OCI-LY3 (cell line): ENCODE measurements at regions not wholly inside any gene's neighbourhood (a gene's known extent, or its start where the extent isn't known, plus 50 kb on each side); places are given as distances from the start of the nearest gene placed in this dataset.

Source experiments
- H2AFZ ChIP-seq: fragments of 200-600, 300-600 bp; shearing (Covaris generic); 2 replicates; pipeline ENCODE4 v1.6.0; 2014; ENCODE audit warnings: antibody characterized with exemption, low read depth, low read length
- H3K27ac ChIP-seq: fragments of 200-600, 300-600 bp; sonication (generic); 2 replicates; pipeline ENCODE4 v1.5.1; 2014; ENCODE audit warnings: mild to moderate bottlenecking, low read length, moderate library complexity, mixed read lengths
- H3K27me3 ChIP-seq: fragments of 200-600, 300-600 bp; sonication (generic); 2 replicates; pipeline ENCODE4 v1.6.1; 2014; ENCODE audit warnings: low read depth, low read length, mixed read lengths
- H3K36me3 ChIP-seq: fragments of 200-600, 300-600 bp; sonication (generic); replicated peaks from 2 replicates; pipeline ENCODE3; 2014; ENCODE audit warnings: low read depth, low read length, mixed read lengths
- H3K4me1 ChIP-seq: fragments of 300-600, 200-600 bp; sonication (generic); 2 replicates; pipeline ENCODE4 v1.6.1; 2014; ENCODE audit warnings: low read length, mixed read lengths
- H3K4me2 ChIP-seq: fragments of 200-600, 300-600 bp; sonication (generic); 2 replicates; pipeline ENCODE4 v1.6.1; 2014; ENCODE audit warnings: low read length, mixed read lengths
- H3K4me3 ChIP-seq: fragments of 300-600, 200-600 bp; sonication (generic); 2 replicates; pipeline ENCODE4 v1.5.1; 2014; ENCODE audit warnings: antibody characterized with exemption, mild to moderate bottlenecking, low read length, moderate library complexity
- H3K79me2 ChIP-seq: fragments of 300-600, 200-600 bp; shearing (Covaris generic); 2 replicates; pipeline ENCODE4 v1.6.1; 2014; ENCODE audit warnings: mild to moderate bottlenecking, low read length, mixed read lengths
- H3K9ac ChIP-seq: fragments of 300-600, 200-600 bp; shearing (Covaris generic); 2 replicates; pipeline ENCODE4 v1.6.0; 2014; ENCODE audit warnings: mild to moderate bottlenecking, low read length, moderate library complexity
- H3K9me3 ChIP-seq: fragments of 200-600, 300-600 bp; shearing (Covaris generic); 2 replicates; pipeline ENCODE4 v1.6.1; 2014; ENCODE audit warnings: low read length, mixed read lengths; ENCODE audit not compliant: insufficient read depth
- H4K20me1 ChIP-seq: fragments of 200-600, 300-600 bp; sonication (generic); 2 replicates; pipeline ENCODE4 v1.6.1; 2016; ENCODE audit warnings: low read length, mixed read lengths; ENCODE audit not compliant: insufficient read depth
- EZH2phosphoT487 ChIP-seq: fragments of 200-600 bp; shearing (Covaris generic); IDR thresholded peaks from 2 replicates; pipeline ENCODE4 v1.6.1; 2018; ENCODE audit warnings: antibody characterized with exemption, mixed run types, low read depth
- TF ChIP-seq, protein P1 (sequence below): fragments of 200-600, 300-600 bp; sonication (generic); IDR thresholded peaks from 2 replicates; pipeline ENCODE4 v1.5.1; 2014; ENCODE audit warnings: antibody characterized with exemption, low read length, low read depth

DNA sequence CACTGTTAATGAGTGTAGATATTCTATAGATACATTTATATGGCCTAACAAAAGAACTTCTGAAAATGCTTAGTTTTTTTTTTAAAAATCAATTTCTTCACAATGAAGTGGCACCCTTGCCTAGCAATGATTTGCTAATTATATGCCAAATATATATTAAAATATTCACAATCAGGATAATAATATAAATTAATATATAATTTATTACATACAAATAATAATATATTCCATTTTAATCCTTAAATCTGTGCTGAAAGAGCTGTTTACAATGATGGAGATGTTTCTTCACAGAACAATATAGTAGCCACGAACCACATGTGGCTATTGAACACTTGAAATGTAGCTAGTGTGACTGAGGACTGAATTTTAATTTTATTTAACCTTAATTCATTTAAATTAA is 648.4 kb upstream of the GBE1 start:
- Histone ChIP-seq H3K4me1 (no peaks in the 10 kb centered on the region), H3K79me2 (no peaks in the 10 kb centered on the region), H3K36me3 (no peaks in the 10 kb centered on the region), H3K9ac (no peak overlapping the region), H3K4me3 (no peak overlapping the region), H3K4me2 (no peak overlapping the region), H3K27ac (no peak overlapping the region), H4K20me1 (no peaks in the 10 kb centered on the region), H3K9me3 (peaks cover 3% of the 10 kb centered on the region; the same call in 1 of the 2 replicates), H3K27me3 (no peaks in the 10 kb centered on the region), H2AFZ (no peak overlapping the region)
- TF ChIP-seq, protein P1, sequence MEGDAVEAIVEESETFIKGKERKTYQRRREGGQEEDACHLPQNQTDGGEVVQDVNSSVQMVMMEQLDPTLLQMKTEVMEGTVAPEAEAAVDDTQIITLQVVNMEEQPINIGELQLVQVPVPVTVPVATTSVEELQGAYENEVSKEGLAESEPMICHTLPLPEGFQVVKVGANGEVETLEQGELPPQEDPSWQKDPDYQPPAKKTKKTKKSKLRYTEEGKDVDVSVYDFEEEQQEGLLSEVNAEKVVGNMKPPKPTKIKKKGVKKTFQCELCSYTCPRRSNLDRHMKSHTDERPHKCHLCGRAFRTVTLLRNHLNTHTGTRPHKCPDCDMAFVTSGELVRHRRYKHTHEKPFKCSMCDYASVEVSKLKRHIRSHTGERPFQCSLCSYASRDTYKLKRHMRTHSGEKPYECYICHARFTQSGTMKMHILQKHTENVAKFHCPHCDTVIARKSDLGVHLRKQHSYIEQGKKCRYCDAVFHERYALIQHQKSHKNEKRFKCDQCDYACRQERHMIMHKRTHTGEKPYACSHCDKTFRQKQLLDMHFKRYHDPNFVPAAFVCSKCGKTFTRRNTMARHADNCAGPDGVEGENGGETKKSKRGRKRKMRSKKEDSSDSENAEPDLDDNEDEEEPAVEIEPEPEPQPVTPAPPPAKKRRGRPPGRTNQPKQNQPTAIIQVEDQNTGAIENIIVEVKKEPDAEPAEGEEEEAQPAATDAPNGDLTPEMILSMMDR: no peak
- no peak for TF ChIP-seq EZH2phosphoT487

DNA sequence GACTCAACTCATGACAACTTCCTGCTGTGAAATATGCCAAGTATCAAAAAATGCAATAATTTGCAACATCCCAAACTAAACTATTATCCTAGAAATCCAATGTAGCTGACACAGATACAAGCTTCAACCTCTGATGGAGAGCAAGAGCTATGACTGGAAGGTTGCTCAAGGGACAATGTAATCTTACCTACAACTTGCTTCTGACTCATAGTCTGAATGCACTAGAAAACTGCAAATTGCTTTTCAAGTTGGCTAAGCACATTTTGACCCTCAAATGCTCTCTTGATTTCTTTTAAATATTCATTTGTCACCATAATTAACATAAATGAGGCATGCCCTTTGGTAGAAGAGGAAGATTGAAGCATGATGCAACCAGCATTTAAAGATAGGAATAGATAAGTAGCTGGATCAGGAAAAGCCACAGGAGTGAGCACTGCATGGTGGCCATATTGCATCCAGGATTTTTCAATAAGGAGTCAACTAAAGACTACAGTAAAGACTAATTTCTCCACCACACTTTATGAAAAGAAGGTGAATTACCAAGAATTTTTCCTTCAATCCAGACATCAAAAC is 630.8 kb upstream of the GBE1 start:
- H3K4me1 ChIP-seq: no peaks in the 10 kb centered on the region
- no peak for TF ChIP-seq EZH2phosphoT487
- TF ChIP-seq, protein P1: no peak
- no peaks in the 10 kb centered on the region for H3K36me3 ChIP-seq
- H3K27ac ChIP-seq: no peak overlapping the region
- no peak overlapping the region for H3K4me3 ChIP-seq
- H4K20me1 ChIP-seq: no peaks in the 10 kb centered on the region
- H3K9me3 ChIP-seq: no peaks in the 10 kb centered on the region; the same call in 1 of the 2 replicates
- H3K4me2 ChIP-seq: no peak overlapping the region
- no peak overlapping the region for H3K9ac ChIP-seq
- no peak overlapping the region for H2AFZ ChIP-seq
- no peaks in the 10 kb centered on the region for H3K79me2 ChIP-seq
- H3K27me3 ChIP-seq: no peaks in the 10 kb centered on the region

DNA sequence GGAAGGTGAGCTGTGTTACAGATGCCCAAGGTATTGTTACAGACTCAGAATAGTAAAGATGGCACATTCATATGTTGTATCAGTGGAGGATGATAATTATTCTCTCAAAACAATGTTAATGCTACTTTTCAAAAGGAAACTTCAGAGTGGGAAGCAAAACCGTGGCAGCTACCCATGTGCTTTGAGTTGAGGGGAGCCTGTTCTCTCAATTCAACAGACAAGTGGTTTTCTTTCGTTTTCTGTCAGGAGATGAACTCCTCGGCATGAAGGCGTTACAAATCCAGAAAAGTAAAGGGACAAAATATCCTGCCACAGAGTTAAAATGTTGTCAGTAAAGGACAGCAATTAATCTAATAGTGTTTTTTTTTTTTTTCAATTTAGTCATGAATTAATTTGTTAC is 629.4 kb upstream of the GBE1 start:
- H3K36me3 ChIP-seq: no peaks in the 10 kb centered on the region
- H4K20me1 ChIP-seq: no peaks in the 10 kb centered on the region
- TF ChIP-seq EZH2phosphoT487: no peak
- TF ChIP-seq, protein P1: no peak
- H3K9ac ChIP-seq: no peak overlapping the region
- peaks cover 5% of the 10 kb centered on the region for H3K9me3 ChIP-seq
- no peak overlapping the region for H3K27ac ChIP-seq
- no peak overlapping the region for H2AFZ ChIP-seq
- no peaks in the 10 kb centered on the region for H3K4me1 ChIP-seq
- H3K79me2 ChIP-seq: no peaks in the 10 kb centered on the region
- no peaks in the 10 kb centered on the region for H3K27me3 ChIP-seq
- H3K4me2 ChIP-seq: no peak overlapping the region
- H3K4me3 ChIP-seq: no peak overlapping the region

DNA sequence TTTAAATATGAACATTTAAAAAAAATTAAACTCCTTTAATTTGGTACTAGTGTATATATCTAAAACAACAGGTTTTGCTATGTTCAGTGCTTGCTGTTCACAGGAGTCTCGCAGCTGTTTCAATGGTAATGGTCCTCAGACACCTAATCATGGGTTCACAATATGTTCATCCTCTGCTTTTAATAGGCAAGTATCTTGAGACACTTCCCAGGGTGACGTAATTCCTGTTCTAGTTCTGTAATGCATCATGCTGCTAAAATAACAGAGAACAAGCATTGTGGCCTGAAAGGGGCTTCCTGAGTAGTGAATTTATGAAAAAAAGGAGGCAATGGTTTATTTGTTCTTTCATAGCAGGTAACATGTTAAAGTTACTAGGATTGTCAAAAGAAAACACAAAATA is 625.2 kb upstream of the GBE1 start:
- H3K4me3 ChIP-seq: no peak overlapping the region
- H3K79me2 ChIP-seq: no peaks in the 10 kb centered on the region
- no peak overlapping the region for H2AFZ ChIP-seq
- no peak overlapping the region for H3K4me2 ChIP-seq
- TF ChIP-seq, protein P1: no peak
- no peak for TF ChIP-seq EZH2phosphoT487
- no peak overlapping the region for H3K9ac ChIP-seq
- no peaks in the 10 kb centered on the region for H4K20me1 ChIP-seq
- no peaks in the 10 kb centered on the region for H3K27me3 ChIP-seq
- no peaks in the 10 kb centered on the region for H3K4me1 ChIP-seq
- H3K9me3 ChIP-seq: peaks cover 5% of the 10 kb centered on the region
- H3K27ac ChIP-seq: no peak overlapping the region
- H3K36me3 ChIP-seq: no peaks in the 10 kb centered on the region
